ENCODE measurements at regions not wholly inside any gene's neighbourhood (a gene's known extent, or its start where the extent isn't known, plus 50 kb on each side); places are given as distances from the start of the nearest gene placed in this dataset.

DNA sequence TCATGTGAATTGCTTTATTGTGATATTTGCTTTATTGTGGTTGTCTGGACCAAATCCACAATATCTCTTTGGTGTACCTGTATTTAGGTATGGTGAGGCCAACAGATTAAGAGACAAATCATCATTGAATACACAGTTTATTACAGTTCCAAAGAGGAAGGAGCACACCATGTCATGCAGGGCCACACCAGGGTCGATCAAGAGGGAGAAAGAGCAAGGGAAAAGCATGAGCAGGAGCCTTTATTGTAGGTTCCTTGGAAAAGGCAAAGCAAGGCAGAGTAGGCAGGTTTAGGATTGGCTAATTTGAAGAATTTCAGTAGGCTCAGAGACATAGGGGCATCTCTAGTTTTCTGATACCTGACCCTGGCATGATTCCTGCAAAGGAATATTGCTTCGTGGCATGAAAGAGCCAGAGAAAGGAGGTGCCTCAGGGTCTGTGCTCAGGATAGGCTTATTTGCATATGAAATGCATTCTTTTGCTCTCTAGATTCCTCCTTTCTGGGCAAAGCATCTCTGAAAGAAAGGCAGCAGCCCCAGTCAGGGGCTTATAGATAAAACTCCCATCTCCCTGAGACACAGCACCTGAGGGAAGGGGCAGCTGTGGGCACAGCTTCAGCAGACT lies 214.2 kb upstream of the ERBB4 start:
- TF ChIP-seq, protein P1, sequence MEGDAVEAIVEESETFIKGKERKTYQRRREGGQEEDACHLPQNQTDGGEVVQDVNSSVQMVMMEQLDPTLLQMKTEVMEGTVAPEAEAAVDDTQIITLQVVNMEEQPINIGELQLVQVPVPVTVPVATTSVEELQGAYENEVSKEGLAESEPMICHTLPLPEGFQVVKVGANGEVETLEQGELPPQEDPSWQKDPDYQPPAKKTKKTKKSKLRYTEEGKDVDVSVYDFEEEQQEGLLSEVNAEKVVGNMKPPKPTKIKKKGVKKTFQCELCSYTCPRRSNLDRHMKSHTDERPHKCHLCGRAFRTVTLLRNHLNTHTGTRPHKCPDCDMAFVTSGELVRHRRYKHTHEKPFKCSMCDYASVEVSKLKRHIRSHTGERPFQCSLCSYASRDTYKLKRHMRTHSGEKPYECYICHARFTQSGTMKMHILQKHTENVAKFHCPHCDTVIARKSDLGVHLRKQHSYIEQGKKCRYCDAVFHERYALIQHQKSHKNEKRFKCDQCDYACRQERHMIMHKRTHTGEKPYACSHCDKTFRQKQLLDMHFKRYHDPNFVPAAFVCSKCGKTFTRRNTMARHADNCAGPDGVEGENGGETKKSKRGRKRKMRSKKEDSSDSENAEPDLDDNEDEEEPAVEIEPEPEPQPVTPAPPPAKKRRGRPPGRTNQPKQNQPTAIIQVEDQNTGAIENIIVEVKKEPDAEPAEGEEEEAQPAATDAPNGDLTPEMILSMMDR (IDR thresholded peaks at IDR 0.05) = no peak

DNA sequence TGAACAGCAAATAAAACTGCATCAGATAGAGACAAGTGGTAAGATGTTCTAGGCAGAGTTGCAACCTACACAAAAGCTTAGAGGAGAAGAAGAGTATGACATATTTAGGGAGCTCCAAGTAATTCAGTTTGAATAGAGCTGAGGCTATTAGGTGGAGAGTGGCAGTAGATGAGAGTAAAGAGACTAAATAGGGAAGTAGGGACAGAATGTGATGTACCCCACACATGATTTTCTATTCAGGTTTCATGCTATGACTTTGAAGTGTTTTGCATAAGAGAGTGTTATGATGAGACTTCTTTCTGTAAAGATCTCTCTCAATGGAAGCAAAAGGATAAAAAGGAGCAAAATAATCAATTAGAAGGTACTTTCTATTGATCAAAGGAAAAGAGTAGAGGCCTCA lies 206.8 kb upstream of the ERBB4 start:
- TF ChIP-seq, protein P1 (IDR thresholded peaks at IDR 0.05) = no peak

DNA sequence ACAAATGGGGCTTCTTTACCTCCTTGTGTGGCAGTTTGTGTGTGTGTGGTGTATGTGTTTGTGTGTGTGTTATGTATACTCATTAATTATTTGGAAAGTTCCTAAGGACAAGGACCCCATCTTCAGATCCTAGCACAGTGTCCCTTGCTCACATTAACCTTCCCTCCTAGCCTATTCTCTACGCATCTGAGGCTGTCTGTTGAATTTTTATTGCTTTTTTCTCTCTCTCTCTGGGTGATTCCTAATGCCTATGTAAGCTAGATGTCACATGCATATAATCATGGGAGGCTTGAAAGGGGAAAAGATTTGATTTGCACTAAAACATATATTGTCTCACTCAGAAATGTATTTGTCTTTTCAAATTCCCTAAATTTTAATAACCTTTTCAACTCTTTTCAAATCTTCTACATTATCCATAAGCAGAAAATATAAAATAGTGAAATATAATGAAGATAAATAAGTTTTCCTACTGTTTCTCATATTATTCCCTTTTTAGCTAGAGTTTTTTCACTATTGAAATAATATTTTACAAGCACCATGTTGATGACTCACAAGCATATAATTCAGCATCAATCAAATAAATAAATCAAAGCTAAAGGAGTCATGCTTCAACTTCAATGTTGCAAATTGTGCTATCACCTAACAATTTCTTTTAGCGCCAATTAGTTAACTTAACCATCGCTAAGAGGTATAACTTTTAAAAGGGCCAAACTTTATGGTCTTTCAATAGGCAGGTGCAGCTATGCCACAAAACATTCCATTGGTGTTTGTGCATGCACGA lies 199.0 kb upstream of the ERBB4 start:
- TF ChIP-seq, protein P1 (IDR thresholded peaks at IDR 0.05) = no peak

DNA sequence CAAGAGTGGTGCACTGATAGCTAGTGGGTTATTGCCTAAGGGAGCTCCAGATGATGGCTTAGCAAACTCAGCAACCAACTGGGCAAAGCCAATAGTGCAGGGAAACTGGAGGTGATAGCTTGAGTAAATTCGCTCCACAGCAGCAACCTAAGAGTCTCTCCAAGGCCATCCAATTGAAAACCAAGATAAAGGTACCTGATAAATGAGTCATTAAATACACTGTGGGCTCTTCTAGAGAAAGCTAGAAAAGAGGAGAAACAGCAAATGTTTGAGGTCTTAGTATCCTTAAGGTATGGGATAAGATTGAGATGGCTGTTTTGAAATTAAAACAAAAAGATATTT lies 197.8 kb upstream of the ERBB4 start:
- TF ChIP-seq, protein P1 (IDR thresholded peaks at IDR 0.05) = no peak

DNA sequence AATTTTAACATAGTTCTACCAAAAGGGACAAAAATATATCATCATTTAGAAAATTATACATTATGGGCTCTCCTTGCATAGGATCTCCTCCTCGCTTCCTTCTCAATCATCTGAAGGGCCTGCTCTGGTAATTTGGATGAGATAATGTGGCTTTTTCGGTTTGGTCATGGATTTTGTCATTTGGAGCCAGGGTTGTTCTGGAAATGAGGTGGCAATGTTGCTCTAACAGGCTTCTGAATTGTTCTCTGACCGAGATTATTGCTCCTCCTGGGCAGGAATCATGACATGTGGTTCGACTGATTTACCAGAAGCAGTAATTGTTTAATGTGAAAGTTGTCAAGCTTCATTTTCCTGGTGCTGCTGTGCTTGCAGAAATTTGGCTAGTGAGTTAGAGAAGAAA lies 194.7 kb upstream of the ERBB4 start:
- TF ChIP-seq, protein P1 (IDR thresholded peaks at IDR 0.05) = no peak

DNA sequence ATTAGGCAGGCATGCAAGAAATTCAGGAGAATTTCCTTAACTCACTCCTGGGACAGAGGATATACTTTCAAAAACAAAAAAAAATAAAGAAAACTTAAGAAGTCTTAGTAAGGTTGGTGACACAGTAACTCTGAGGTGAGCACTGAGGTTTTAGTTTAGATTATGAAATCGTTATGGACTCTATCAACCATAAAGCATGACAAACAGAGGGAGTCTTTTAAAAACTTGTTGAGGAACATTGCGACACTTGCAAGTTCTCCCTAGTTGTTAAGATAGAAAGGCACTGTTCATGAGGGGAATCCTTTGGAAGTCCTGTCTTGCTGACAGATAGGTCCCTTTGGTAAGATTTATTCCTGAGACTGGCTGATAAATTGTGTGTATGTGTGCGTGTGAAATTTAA lies 194.3 kb upstream of the ERBB4 start:
- TF ChIP-seq, protein P1 (IDR thresholded peaks at IDR 0.05) = no peak

DNA sequence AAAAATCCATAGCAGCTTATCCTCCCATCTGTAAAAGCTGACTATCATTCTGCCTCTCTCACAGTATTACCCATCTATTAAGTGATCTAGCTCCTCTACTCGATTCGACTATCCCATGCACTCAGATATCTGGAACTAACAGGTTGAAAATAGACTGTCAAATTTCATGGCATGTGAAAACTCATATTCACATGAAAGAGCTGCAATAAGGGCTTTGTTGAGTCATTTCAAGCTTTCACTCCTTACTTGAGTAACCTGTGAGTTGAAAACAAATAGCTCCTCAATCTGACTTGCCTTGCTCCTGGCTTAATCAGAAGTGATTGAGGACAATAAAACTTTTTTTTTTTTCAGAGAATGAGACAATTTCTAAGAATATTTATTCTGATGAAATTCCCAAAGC lies 192.4 kb upstream of the ERBB4 start:
- TF ChIP-seq, protein P1 (IDR thresholded peaks at IDR 0.05) = no peak

Measured in LNCAP (cell line).